HS-27A (cell line): ENCODE measurements at regions not wholly inside any gene's neighbourhood (a gene's known extent, or its start where the extent isn't known, plus 50 kb on each side); places are given as distances from the start of the nearest gene placed in this dataset.
"Not testable (repeated sequence)": the region's sequence is repeated elsewhere in the genome, so short reads cannot be mapped to it uniquely, and the experiment has no call there.

ENCODE experiments used
- DNase-seq: peaks from one replicate; pipeline ENCODE4 v3.0.0-alpha.2; 2012; ENCODE audit warnings: low read depth, missing footprints

- no peak for DNase-seq
Measured at GRCh38 chr6:152811785-152812184, 61.2 kb downstream of the VIP start.

- no peak for DNase-seq
Measured at GRCh38 chr6:152815230-152815872, 64.8 kb downstream of the VIP start.

GRCh38 chr6:152816055-152816454, 65.5 kb downstream of the VIP start:
- no peak for DNase-seq

GRCh38 chr6:152821525-152821924, 70.9 kb downstream of the VIP start:
- no peak for DNase-seq

- DNase-seq: no peak
Measured at GRCh38 chr6:152824666-152825065, 74.1 kb downstream of the VIP start.

- DNase-seq: no peak
Measured at GRCh38 chr6:152828431-152828830, 77.8 kb downstream of the VIP start.

- DNase-seq: not testable (repeated sequence)
Measured at GRCh38 chr6:152834366-152834765, 83.8 kb downstream of the VIP start.

GRCh38 chr6:152836523-152836922, 85.9 kb downstream of the VIP start:
- no peak for DNase-seq

- DNase-seq: no peak
Measured at GRCh38 chr6:152845421-152845820, 94.8 kb downstream of the VIP start.

GRCh38 chr6:152846825-152847224, 96.2 kb downstream of the VIP start:
- no peak for DNase-seq

- no peak for DNase-seq
Measured at GRCh38 chr6:152848919-152849318, 98.3 kb downstream of the VIP start.

GRCh38 chr6:152854086-152854795, 103.6 kb downstream of the VIP start:
- DNase-seq: no peak

- DNase-seq: no peak
Measured at GRCh38 chr6:152858141-152858540, 107.5 kb downstream of the VIP start.

- no peak for DNase-seq
Measured at GRCh38 chr6:152859225-152859624, 108.6 kb downstream of the VIP start.

- peak; percentile 51 for DNase-seq
Measured at GRCh38 chr6:152863618-152864326, 113.2 kb downstream of the VIP start.

- DNase-seq: no peak
Measured at GRCh38 chr6:152874267-152874666, 108.6 kb downstream of the FBXO5 start.

- DNase-seq: no peak
Measured at GRCh38 chr6:152874846-152875568, 107.8 kb downstream of the FBXO5 start.

GRCh38 chr6:152879681-152880080, 103.2 kb downstream of the FBXO5 start:
- no peak for DNase-seq

GRCh38 chr6:152893187-152893586, 89.7 kb downstream of the FBXO5 start:
- DNase-seq: no peak

GRCh38 chr6:152896923-152897322, 85.9 kb downstream of the FBXO5 start:
- no peak for DNase-seq

- DNase-seq: peak; percentile 19
Measured at GRCh38 chr6:152897807-152898399, 84.9 kb downstream of the FBXO5 start.

- DNase-seq: no peak
Measured at GRCh38 chr6:152904678-152905077, 78.2 kb downstream of the FBXO5 start.
